OCI-LY1 (cell line): ENCODE measurements at regions not wholly inside any gene's neighbourhood (a gene's known extent, or its start where the extent isn't known, plus 50 kb on each side); places are given as distances from the start of the nearest gene placed in this dataset.

Experiments used
- CTCF ChIP-seq: fragments of 200-600 bp; sonication (generic), shearing (Covaris generic); IDR thresholded peaks from 2 replicates; pipeline ENCODE4 v1.5.1; 2017; ENCODE audit warnings: mild to moderate bottlenecking, antibody characterized with exemption, low read length, moderate library complexity, mixed read lengths
- EZH2 ChIP-seq: fragments of 200-600 bp; sonication (generic), shearing (Covaris generic); IDR thresholded peaks from 2 replicates; pipeline ENCODE4 v1.8.0; 2017; ENCODE audit warnings: borderline replicate concordance, mixed run types, mild to moderate bottlenecking, antibody characterized with exemption, low read length, moderate library complexity, mixed read lengths

GRCh38 chr2:51807229-51807628 is 775.3 kb upstream of the NRXN1 start:
- no peak for TF ChIP-seq CTCF
- TF ChIP-seq EZH2, result no peak
